ENCODE measurements at regions not wholly inside any gene's neighbourhood (a gene's known extent, or its start where the extent isn't known, plus 50 kb on each side); places are given as distances from the start of the nearest gene placed in this dataset.

DNA sequence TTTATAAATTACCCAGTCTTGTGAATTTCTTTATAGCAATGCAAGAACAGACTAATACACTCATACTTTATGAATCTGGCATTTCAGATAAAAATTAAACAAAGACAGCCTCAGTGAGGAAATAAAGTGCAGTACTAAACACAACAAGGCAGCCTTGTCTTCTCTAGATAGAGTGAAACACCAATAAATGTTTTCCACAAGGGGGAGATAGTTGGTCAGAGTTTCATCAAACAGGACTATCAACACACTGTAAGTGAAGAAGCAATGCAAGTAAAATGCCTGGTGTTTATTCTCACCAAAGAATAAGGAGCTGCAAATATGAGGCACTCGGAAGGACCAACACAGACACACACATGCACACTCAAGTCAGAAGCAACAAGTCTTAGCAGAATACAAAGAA is 62.8 kb downstream of the FAM9B start:
- POLR2A ChIA-PET = no interaction called here
- peaks cover 0 to 3% (median 3%) of the 10 kb centered on the region in 3 donors for H3K9me3 Mint-ChIP-seq
- H3K4me3 ChIP-seq (ENCODE audit: control insufficient read depth in 1 of 2, extremely low read depth in 1 of 2, low read length in 1 of 2) = no peak overlapping the region
- no CpG with 5 or more reads among the region's 1 CpG for WGBS (ENCODE audit: insufficient coverage)
- CTCF ChIA-PET = interaction anchor here (0.6 to 0.9 kb wide), 4 partner anchors 369 to 658 kb away, joined by 3 read pairs; no protein-coding TSS in a partner anchor
- ATAC-seq (replicated peaks in 1 of 4) (peak in 3 of 4 experiments; percentile 70 to 79 (median 71)), DNase-seq (peak in 2 of 35 experiments; percentile 7 to 62)
- H3K27me3 Mint-ChIP-seq = peaks cover 0 to 2% of the 10 kb centered on the region in 2 donors
- H3K27ac ChIP-seq (ENCODE audit: low read length) = no peak overlapping the region
- no peaks in the 10 kb centered on the region for H3K27me3 ChIP-seq (replicated peaks in 1 of 2; ENCODE audit: control insufficient read depth in 2 of 2, extremely low read depth in 1 of 2, insufficient read depth in 2 of 2, low read length in 1 of 2)
- no peaks in the 10 kb centered on the region for H3K9me3 ChIP-seq
- peaks cover 0 to 6% (median 1%) of the 10 kb centered on the region in 3 donors for H3K4me1 Mint-ChIP-seq
- no peaks in the 10 kb centered on the region for H3K36me3 Mint-ChIP-seq
- no peaks in the 10 kb centered on the region for H3K36me3 ChIP-seq (ENCODE audit: control insufficient read depth in 2 of 2, extremely low read depth in 1 of 2, insufficient read depth in 1 of 2, low read length in 1 of 2)
- H3K4me3 Mint-ChIP-seq = no peak overlapping the region
- H3K27ac Mint-ChIP-seq = no peak overlapping the region
- H3K4me1 ChIP-seq (ENCODE audit: control insufficient read depth in 1 of 2, extremely low read depth in 1 of 2, insufficient read depth in 2 of 2, low read length in 2 of 2) = no peaks in the 10 kb centered on the region

DNA sequence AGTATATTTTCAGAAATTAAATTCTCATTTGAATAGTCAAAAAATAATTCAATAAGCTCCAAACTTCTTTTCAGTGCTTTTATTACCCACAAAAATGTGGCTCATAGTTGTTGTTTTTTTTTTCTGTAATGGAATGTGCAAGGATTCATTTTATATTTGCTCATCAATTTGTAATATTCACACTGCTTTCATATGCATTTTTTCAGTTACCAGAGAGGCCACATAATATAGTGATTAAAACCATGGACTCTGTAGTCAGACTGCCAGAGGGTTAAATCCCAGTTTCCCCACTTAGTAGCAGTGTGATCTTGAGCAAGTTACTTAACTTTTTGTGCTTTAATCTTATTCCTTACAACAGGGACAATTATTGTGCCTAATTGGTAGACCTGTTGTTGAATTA is 64.5 kb downstream of the FAM9B start:
- H3K27me3 Mint-ChIP-seq = no peaks in the 10 kb centered on the region
- ChIA-PET POLR2A (no interaction called here), CTCF (interaction anchor here in 1 of 2 donors (0.7 to 0.9 kb wide), 4 partner anchors 24 to 740 kb away, joined by 3 to 4 read pairs (median 3); no protein-coding TSS in a partner anchor)
- no peaks in the 10 kb centered on the region for H3K36me3 Mint-ChIP-seq
- Histone ChIP-seq H3K27me3 (replicated peaks in 1 of 2; ENCODE audit: control insufficient read depth in 2 of 2, extremely low read depth in 1 of 2, insufficient read depth in 2 of 2, low read length in 1 of 2) (no peaks in the 10 kb centered on the region), H3K36me3 (ENCODE audit: control insufficient read depth in 2 of 2, extremely low read depth in 1 of 2, insufficient read depth in 1 of 2, low read length in 1 of 2) (no peaks in the 10 kb centered on the region), H3K27ac (ENCODE audit: low read length) (no peak overlapping the region), H3K4me1 (ENCODE audit: control insufficient read depth in 1 of 2, extremely low read depth in 1 of 2, insufficient read depth in 2 of 2, low read length in 2 of 2) (no peaks in the 10 kb centered on the region), H3K4me3 (ENCODE audit: control insufficient read depth in 1 of 2, extremely low read depth in 1 of 2, low read length in 1 of 2) (no peak overlapping the region), H3K9me3 (no peaks in the 10 kb centered on the region)
- no peak overlapping the region for H3K4me3 Mint-ChIP-seq
- H3K9me3 Mint-ChIP-seq = peaks cover 0 to 3% (median 3%) of the 10 kb centered on the region in 3 donors
- DNase-seq (no peak), ATAC-seq (replicated peaks in 1 of 4) (no peak)
- no peak overlapping the region for H3K27ac Mint-ChIP-seq
- H3K4me1 Mint-ChIP-seq = peaks cover 0 to 6% (median 1%) of the 10 kb centered on the region in 3 donors

- no peaks in the 10 kb centered on the region for H3K36me3 Mint-ChIP-seq
- H3K27me3 Mint-ChIP-seq = no peaks in the 10 kb centered on the region
- H3K27me3 ChIP-seq (replicated peaks in 1 of 2; ENCODE audit: control insufficient read depth in 2 of 2, extremely low read depth in 1 of 2, insufficient read depth in 2 of 2, low read length in 1 of 2) = no peaks in the 10 kb centered on the region
- no CpG with 5 or more reads among the region's 3 CpGs for WGBS (ENCODE audit: insufficient coverage)
- ChIA-PET CTCF (interaction anchor here in 1 of 2 donors (0.7 kb wide), 1 partner anchor 21 kb away, joined by 6 read pairs; no protein-coding TSS in a partner anchor), POLR2A (no interaction called here)
- no peak for DNase-seq
- no peak overlapping the region for H3K4me3 ChIP-seq (ENCODE audit: control insufficient read depth in 1 of 2, extremely low read depth in 1 of 2, low read length in 1 of 2)
- H3K4me1 ChIP-seq (ENCODE audit: control insufficient read depth in 1 of 2, extremely low read depth in 1 of 2, insufficient read depth in 2 of 2, low read length in 2 of 2) = no peaks in the 10 kb centered on the region
- H3K27ac Mint-ChIP-seq = no peak overlapping the region
- no peaks in the 10 kb centered on the region for H3K36me3 ChIP-seq (ENCODE audit: control insufficient read depth in 2 of 2, extremely low read depth in 1 of 2, insufficient read depth in 1 of 2, low read length in 1 of 2)
- H3K9me3 ChIP-seq = no peaks in the 10 kb centered on the region
- H3K9me3 Mint-ChIP-seq = peaks cover 0 to 7% (median 3%) of the 10 kb centered on the region in 3 donors
- H3K27ac ChIP-seq (ENCODE audit: low read length) = no peak overlapping the region
- ATAC-seq (replicated peaks in 1 of 4) = no peak
- H3K4me1 Mint-ChIP-seq = peaks cover 0 to 6% (median 1%) of the 10 kb centered on the region in 3 donors
- no peak overlapping the region for H3K4me3 Mint-ChIP-seq
Measured at GRCh38 chrX:8967461-8967860, 66.5 kb downstream of the FAM9B start.

- CTCF ChIA-PET = no interaction called here
- POLR2A ChIA-PET = no interaction called here
- Histone ChIP-seq H3K9me3 (no peaks in the 10 kb centered on the region), H3K36me3 (ENCODE audit: control insufficient read depth in 2 of 2, extremely low read depth in 1 of 2, insufficient read depth in 1 of 2, low read length in 1 of 2) (no peaks in the 10 kb centered on the region), H3K27me3 (replicated peaks in 1 of 2; ENCODE audit: control insufficient read depth in 2 of 2, extremely low read depth in 1 of 2, insufficient read depth in 2 of 2, low read length in 1 of 2) (peaks cover 0 to 5% of the 10 kb centered on the region in 2 experiments), H3K4me1 (ENCODE audit: control insufficient read depth in 1 of 2, extremely low read depth in 1 of 2, insufficient read depth in 2 of 2, low read length in 2 of 2) (no peaks in the 10 kb centered on the region), H3K4me3 (ENCODE audit: control insufficient read depth in 1 of 2, extremely low read depth in 1 of 2, low read length in 1 of 2) (no peak overlapping the region), H3K27ac (ENCODE audit: low read length) (no peak overlapping the region)
- no CpG with 5 or more reads among the region's 3 CpGs for WGBS (ENCODE audit: insufficient coverage)
- ATAC-seq (replicated peaks in 1 of 4) = no peak
- peaks cover 0 to 4% (median 0%) of the 10 kb centered on the region in 3 donors for H3K9me3 Mint-ChIP-seq
- no peaks in the 10 kb centered on the region for H3K4me1 Mint-ChIP-seq
- H3K4me3 Mint-ChIP-seq = no peak overlapping the region
- H3K36me3 Mint-ChIP-seq = no peaks in the 10 kb centered on the region
- H3K27me3 Mint-ChIP-seq = peaks cover 13% of the 10 kb centered on the region in 2 donors
- no peak for DNase-seq
- no peak overlapping the region for H3K27ac Mint-ChIP-seq
Measured at GRCh38 chrX:8960957-8961468, 72.9 kb downstream of the FAM9B start.

GRCh38 chrX:8955511-8955910 is 78.4 kb downstream of the FAM9B start:
- Mint-ChIP-seq H3K36me3 (no peaks in the 10 kb centered on the region), H3K27me3 (peaks cover 20 to 25% of the 10 kb centered on the region in 2 donors), H3K4me1 (no peaks in the 10 kb centered on the region), H3K4me3 (no peak overlapping the region), H3K27ac (no peak overlapping the region), H3K9me3 (no peaks in the 10 kb centered on the region)
- CTCF ChIA-PET = no interaction called here
- DNase-seq (no peak), ATAC-seq (replicated peaks in 1 of 4) (no peak)
- H3K9me3 ChIP-seq = no peaks in the 10 kb centered on the region
- POLR2A ChIA-PET = no interaction called here
- H3K4me3 ChIP-seq (ENCODE audit: control insufficient read depth in 1 of 2, extremely low read depth in 1 of 2, low read length in 1 of 2) = no peak overlapping the region
- no peaks in the 10 kb centered on the region for H3K36me3 ChIP-seq (ENCODE audit: control insufficient read depth in 2 of 2, extremely low read depth in 1 of 2, insufficient read depth in 1 of 2, low read length in 1 of 2)
- H3K4me1 ChIP-seq (ENCODE audit: control insufficient read depth in 1 of 2, extremely low read depth in 1 of 2, insufficient read depth in 2 of 2, low read length in 2 of 2) = no peaks in the 10 kb centered on the region
- H3K27me3 ChIP-seq (replicated peaks in 1 of 2; ENCODE audit: control insufficient read depth in 2 of 2, extremely low read depth in 1 of 2, insufficient read depth in 2 of 2, low read length in 1 of 2) = peaks cover 0 to 7% of the 10 kb centered on the region in 2 experiments
- 80% methylated on average over 2 of the region's 7 CpGs for WGBS (ENCODE audit: insufficient coverage)
- no peak overlapping the region for H3K27ac ChIP-seq (ENCODE audit: low read length)

DNA sequence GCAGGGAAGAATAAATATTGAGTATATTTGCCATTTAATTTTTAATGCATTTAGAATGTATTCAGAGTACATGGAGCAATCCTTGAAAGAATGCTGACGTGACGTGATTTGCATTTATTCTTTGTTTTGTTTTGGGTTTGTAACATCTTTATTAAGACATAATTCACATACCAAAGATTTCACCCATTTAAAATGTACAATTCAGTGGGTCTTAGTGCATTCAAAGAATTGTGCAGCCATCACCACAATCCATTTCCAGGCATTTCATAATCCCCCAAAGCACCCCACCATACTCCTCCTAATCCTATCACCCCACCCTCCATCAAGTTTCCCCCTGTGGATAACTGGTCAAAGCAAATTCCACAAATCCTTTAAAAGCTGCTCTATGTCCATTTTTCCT is 87.4 kb downstream of the FAM9B start:
- CTCF ChIA-PET = interaction anchor here in 1 of 2 donors (0.5 kb wide), 1 partner anchor 21 kb away, joined by 6 read pairs; no protein-coding TSS in a partner anchor
- Histone ChIP-seq H3K4me1 (ENCODE audit: control insufficient read depth in 1 of 2, extremely low read depth in 1 of 2, insufficient read depth in 2 of 2, low read length in 2 of 2) (no peaks in the 10 kb centered on the region), H3K36me3 (ENCODE audit: control insufficient read depth in 2 of 2, extremely low read depth in 1 of 2, insufficient read depth in 1 of 2, low read length in 1 of 2) (no peaks in the 10 kb centered on the region), H3K27ac (ENCODE audit: low read length) (no peak overlapping the region), H3K27me3 (replicated peaks in 1 of 2; ENCODE audit: control insufficient read depth in 2 of 2, extremely low read depth in 1 of 2, insufficient read depth in 2 of 2, low read length in 1 of 2) (no peaks in the 10 kb centered on the region), H3K4me3 (ENCODE audit: control insufficient read depth in 1 of 2, extremely low read depth in 1 of 2, low read length in 1 of 2) (no peak overlapping the region), H3K9me3 (no peaks in the 10 kb centered on the region)
- ATAC-seq (replicated peaks in 1 of 4) (no peak), DNase-seq (no peak)
- Mint-ChIP-seq H3K4me1 (no peaks in the 10 kb centered on the region), H3K4me3 (no peak overlapping the region), H3K9me3 (no peaks in the 10 kb centered on the region), H3K36me3 (no peaks in the 10 kb centered on the region), H3K27ac (no peak overlapping the region), H3K27me3 (peaks cover 6 to 24% of the 10 kb centered on the region in 2 donors)
- POLR2A ChIA-PET = no interaction called here
- WGBS (ENCODE audit: insufficient coverage) = no CpG with 5 or more reads among the region's 2 CpGs

GRCh38 chrX:8939322-8939721 is 94.6 kb downstream of the FAM9B start:
- H3K9me3 Mint-ChIP-seq = peaks cover 4 to 18% (median 7%) of the 10 kb centered on the region in 3 donors
- Histone ChIP-seq H3K4me1 (ENCODE audit: control insufficient read depth in 1 of 2, extremely low read depth in 1 of 2, insufficient read depth in 2 of 2, low read length in 2 of 2) (no peaks in the 10 kb centered on the region), H3K27ac (ENCODE audit: low read length) (no peak overlapping the region), H3K9me3 (no peaks in the 10 kb centered on the region), H3K4me3 (ENCODE audit: control insufficient read depth in 1 of 2, extremely low read depth in 1 of 2, low read length in 1 of 2) (no peak overlapping the region), H3K36me3 (ENCODE audit: control insufficient read depth in 2 of 2, extremely low read depth in 1 of 2, insufficient read depth in 1 of 2, low read length in 1 of 2) (no peaks in the 10 kb centered on the region), H3K27me3 (replicated peaks in 1 of 2; ENCODE audit: control insufficient read depth in 2 of 2, extremely low read depth in 1 of 2, insufficient read depth in 2 of 2, low read length in 1 of 2) (peaks cover 0 to 2% of the 10 kb centered on the region in 2 experiments)
- no peak overlapping the region for H3K4me3 Mint-ChIP-seq
- ChIA-PET CTCF (no interaction called here), POLR2A (no interaction called here)
- H3K36me3 Mint-ChIP-seq = no peaks in the 10 kb centered on the region
- H3K27ac Mint-ChIP-seq = no peak overlapping the region
- H3K4me1 Mint-ChIP-seq = no peaks in the 10 kb centered on the region
- DNase-seq (no peak), ATAC-seq (replicated peaks in 1 of 4) (no peak)
- 100% methylated on average over 2 of the region's 3 CpGs for WGBS (ENCODE audit: insufficient coverage)
- H3K27me3 Mint-ChIP-seq = peaks cover 7 to 8% of the 10 kb centered on the region in 2 donors

Data from T-cell (primary cell).